Fibroblast of gingiva (primary cell): ENCODE measurements at regions not wholly inside any gene's neighbourhood (a gene's known extent, or its start where the extent isn't known, plus 50 kb on each side); places are given as distances from the start of the nearest gene placed in this dataset.

Experiments used
- DNase-seq: peaks from one replicate; pipeline ENCODE4 v3.0.0-alpha.2; 2011; ENCODE audit warnings: low read depth

DNA sequence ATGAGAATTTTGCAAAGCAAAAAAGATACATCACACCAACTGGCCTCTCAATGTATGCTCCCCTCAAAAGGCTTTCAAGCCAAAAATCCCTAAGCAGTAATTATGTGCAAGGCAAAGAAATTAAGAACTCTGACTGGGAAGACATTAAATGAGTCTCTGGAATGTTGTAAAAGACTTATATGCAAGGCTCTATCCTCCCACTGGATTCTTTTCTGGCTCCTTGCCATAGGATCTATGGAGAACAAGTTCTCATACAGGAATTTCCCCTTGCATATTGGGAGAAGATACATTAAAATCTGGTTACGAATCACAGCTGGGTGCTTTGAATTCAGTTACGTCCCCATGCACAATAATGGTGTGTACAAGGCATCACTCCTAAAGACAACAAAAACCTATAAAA lies 73.4 kb upstream of the ATL2 start:
- DNase-seq, result no peak

DNA sequence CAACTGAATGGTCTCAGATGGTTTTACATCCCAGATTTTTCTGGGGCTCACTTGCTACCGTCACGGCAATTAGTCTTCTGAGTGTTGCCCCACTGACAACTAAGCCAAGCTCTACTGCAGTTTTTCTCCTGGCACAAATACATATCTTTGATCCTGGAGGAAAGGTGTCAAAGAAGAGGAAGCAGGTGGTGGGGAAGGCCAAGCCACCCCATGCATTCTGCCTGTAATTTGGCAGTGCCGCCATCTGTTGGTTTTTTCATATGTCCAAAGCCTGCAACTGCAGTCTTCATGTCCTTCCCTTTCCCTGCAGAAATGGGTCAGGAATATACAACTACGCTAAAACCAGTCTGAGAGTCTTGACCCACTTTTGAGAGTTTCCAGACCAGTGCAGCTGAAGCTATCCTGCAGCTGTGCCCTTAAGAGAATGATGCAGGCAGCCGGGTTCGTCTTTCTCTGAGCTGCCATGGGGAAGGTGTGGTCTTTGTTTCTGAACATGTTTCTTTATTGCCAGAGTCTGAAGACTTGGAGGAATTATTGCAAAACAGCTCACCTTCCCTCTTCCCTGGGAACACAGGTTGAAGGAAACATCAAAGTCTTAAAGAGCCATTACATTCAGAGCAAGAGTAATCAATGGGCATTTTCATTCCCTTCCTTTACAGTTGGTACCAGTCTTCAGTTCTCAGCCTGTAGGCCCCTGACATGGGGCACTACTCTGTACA lies 71.8 kb upstream of the ATL2 start:
- no peak for DNase-seq

DNA sequence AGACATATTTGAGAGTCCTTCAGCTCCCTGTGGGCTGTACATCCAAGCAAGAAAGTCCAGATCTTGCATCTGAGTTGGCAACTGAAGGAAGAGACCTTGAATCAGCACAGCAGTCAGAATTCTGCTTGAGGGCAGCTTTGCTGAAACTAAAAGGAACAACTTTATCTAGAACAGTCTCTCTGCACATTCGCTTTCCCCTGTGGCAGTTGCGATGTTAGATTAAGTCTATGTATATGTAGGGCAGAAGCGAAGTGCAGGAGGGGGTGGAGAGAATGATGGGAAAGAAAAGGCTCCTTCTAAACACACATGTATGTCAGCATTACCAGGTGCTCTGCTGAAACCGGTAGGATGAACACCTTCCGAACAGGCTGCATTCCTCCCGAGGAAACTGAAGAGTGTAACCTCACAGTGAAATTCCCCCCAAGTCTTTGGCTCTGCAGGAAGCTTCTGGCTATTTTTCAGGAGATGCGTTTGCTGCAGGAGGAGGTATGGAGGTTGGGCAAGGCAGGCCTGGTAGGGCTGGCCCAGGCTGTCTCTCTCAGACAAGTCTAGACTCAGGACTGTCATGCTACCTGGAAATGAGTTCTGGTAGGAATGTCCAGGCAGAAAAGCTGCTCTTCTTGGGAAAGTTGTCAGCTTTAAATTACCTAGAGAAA lies 70.0 kb upstream of the ATL2 start:
- no peak for DNase-seq

DNA sequence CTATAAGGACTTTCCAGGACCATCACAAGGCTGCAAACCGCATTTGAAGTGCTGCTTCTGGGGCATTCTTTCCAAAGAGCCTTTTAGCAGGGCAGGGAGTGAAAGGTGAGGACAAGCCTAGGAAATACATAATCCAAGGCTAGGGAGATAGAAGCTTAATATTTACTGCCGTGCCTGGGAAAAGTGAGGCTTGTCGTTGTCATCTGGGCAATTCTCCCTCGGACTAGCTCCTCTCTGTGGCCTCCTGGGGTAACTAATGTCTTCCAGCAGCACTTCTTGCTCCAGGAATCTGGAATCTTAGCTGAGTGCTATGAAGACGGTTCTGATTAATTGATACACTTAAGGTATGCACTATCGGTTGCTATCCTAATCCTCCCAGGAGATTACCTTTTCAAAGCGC lies 69.3 kb upstream of the ATL2 start:
- no peak for DNase-seq

DNA sequence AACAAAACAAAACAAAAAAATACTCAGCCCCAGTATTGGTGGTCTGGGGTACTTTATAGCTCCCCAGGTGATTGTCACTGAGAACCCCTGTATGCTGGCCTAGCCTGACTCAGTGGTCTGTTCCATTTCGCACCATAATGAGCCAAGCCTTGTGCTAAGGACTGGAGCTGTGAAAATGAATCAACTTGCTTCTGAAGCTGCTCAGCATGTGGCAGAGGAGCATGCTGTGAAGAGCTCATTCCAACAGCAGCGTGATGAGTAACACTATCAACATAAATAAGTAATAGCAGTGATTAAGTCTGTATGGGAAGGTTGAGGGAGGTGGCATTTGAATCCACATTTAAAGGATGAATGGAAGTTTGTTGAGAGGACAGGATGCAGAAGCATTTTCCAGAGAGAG lies 67.2 kb upstream of the ATL2 start:
- DNase-seq, result no peak

DNA sequence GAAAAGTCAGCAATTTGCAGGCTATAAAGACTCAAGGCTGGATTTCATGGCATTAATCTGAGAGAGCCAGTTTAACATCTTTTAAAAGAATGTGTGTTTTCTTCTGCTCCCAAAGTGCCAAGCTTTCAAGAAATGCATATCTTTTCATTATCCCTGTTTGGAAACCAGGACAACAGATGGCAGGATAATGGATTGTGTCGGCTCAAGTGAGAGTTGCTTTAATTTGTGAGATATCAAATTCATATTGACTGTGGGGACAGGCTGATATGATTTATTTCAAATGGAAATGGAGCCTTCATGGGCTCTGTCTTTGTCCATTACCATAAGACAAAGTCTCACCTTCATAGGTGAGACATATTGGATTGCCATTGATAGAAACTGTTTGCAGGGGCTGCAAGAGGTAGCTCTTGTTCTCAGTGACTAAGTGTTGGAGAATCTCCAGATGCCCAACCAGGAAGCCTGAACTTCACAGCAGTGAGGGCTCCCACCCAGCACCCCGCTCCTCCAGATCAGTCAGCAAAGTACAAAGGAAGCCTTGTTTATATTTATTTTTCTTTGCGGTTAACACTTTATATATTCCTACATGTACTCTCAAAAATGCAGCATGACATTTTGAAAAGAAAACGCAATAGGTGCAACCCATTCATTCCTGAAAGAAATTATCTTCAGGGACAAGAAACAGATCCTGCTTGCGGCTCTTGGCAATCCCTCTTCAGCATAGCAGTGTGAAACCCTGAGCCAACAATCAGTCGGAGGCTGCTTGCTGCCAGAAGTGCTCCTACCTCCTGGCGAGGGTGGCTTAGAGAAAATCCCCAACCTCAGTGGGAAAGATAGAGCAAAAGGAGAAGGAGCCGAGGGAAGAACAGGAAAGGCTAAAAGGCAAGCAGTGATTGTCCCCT lies 65.8 kb upstream of the ATL2 start:
- no peak for DNase-seq

DNA sequence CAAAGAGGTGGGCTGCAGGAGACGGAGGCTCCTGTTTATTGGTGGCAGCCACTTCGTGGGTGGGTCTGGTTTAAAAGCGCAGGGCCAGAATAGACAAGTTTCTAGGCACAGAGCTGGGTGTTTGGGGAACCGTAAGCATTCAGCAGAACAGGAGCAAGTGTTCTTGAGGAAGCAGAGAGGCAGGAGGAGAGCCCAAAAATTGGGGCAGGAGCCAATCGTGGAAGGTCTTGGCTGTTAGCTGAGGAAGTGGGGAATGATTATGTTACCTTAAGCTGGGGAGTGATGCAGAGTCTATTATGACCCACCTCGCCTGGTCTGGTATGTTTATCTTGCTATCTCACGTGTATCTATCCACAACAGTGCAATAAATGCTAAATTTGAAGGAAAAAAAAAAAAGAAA lies 64.3 kb upstream of the ATL2 start:
- DNase-seq, result no peak

DNA sequence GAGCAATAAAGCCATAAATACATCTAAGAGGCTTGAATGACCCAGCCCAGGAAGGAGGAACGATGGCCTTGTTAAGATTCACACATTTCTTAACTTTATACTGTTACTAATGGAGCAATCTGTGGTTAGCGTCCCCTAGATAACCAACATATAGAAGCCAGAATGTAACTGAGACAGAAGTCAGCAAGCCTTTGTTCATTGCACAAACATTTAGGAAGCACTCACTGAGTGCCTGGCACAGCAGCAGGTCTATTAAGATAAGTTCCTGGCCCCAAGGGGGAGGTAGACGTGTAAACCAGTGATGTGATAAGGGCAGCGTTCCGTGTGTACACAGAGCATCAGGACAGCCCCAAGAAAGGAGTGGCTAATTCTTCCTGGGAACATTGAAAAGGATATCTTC lies 63.6 kb upstream of the ATL2 start:
- DNase-seq, result no peak

DNA sequence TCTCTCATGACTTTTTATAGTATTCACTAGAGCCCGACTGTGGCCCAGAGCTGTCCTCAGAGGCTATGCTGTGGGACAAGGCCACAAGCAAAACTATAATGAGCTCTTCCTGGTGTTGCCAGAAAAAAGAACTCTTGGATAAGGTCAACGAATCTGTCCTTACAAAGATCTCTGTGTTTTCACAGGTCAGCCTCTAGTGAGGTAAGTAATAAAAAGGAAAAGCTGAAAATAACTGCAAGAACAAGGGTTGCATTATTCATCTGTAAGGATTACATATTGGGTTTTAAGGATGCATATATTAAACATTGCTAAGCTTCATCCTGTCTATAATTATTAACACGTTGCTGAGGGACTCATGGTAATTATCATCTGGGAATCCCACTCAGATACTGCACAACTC lies 62.8 kb upstream of the ATL2 start:
- DNase-seq, result no peak

DNA sequence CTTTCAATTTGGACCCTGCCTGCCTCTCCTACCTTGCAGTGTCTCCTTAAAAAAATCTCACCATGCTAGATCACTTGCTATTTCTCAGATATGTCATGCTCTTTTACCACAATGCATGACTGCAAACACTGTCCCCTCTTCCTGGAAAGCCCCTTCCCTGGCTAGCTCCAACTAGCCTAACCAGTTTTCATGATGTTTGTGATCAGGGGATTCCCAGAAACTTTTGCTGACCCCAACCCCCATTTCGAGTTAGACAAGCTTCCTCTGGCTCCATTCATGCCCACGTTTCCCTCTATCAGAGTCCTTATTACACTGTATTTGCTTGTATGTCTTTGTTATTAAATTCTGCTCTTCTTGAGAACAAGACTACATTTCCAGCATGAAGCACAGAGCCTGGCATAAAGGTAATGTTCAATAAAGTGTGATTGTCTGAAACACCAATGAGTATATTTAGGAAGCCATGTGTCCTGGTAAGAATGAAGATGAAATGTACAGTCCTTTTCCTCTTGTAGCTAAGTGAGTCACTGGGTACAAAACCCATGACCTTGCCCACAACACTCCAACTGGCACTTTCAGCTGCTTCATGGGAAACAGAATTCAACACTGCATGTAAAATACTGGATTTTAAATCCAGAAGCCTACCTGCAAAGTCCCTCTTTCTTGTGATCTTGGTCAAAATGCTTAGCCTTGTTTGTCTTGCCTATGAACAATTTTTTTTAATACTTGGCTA lies 62.0 kb upstream of the ATL2 start:
- DNase-seq, result no peak

DNA sequence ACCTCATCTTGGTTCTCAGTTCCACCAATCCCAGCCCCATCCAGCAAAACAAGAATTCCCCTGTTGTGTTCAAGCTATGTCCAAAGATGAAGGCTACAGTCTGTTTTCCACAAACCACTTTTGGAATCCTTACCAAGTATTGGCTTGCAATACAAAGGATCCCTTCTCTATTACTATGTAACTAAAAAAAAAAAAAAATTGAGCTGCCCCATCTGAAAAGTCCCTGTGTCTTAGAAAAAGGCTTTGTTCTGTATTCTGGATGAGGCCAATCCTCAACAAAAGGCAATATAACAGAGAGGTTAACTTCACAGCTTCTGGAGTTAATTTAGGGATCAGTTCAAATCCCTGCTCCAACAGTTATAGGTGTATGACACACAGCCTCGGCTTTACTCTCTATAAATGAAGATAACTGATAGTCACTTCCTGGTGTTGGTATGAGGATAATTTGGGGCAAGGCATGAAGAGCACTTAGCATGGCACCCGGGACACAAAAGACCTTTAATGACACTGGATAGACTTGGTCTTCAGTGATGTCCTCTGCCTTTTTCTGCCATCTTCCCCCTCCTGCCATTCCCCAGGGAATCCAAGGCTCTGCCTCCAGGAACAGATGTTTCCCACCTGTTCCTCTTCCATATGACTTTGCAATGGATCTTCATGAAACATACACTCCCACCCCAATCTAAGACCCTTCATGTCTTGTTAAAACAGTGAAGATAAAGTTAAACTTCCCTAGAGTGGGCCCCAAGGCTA lies 61.2 kb upstream of the ATL2 start:
- DNase-seq, result no peak

DNA sequence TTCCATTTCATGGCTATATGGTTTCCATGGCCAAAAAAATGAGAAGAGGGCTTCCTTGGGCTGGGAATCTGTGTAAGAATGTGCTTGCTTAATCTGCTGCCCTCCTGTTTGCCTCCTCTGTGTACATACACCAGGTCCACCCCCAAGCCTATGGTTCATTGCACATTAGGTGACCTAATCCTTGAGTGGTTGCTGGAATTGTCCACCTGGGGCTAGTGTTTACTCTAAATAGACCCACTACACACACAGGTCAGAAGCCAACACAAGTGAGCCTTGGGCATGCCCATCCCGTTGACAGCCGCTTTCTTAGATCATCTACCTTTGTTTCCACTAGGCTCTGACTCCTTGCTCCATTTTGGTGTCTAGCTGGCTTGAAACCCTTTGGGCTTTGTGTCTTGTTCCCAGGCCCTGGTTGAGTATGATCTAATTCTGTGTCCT lies 59.2 kb upstream of the ATL2 start:
- DNase-seq, result no peak

DNA sequence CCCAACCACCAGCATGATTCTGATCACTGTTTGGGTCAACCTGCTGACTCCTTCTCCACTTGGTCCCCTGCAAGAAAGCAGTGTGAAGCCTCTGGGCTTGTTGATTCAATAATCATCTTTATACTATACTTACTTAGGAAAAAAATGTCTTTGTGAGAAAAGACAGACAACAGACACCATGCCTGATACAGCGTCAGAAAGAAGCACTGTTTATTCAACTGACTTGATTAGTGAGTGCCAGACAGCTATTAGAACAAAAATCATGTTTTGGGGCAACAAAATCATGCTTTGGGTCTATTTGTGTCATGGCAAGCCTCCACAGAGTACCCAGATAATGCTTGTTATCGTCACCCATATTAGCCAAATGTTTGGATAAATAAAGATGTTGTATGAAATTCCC lies 58.7 kb upstream of the ATL2 start:
- no peak for DNase-seq

DNA sequence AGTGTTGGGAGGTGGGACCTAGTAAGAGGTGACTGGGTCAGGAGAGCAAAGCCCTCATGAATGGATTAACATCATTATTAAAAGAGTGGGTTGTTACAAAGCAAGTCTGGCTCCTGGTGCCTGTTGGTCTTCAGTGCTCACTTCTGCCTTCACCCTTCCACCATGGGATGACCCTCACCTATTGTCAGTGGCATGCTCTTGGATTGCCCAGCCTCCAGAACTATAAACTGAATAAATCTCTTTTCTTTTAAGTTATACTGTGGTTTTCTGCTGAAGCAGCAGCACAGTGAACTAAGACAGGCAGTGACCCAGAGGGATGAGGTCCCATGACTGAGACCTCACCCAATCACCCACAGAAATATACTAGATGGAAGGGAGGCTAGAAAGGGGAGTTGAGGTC lies 57.5 kb upstream of the ATL2 start:
- no peak for DNase-seq

DNA sequence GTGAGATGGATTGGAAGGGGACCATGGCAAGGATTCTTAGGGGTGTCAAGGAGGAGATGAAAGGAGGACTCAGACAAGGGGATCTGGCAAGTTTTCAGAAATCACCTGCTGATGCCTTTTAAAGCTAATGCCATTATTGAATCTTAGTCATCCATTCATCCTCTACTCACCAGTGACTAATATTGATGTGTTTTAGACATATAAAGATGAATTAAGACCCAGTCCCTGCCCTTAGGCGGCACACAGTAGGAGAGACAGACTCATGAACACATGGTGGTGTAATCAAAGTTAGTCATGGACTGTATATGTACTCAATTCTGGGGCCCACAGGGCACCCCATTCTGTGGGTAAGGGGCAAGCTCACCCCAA lies 56.5 kb upstream of the ATL2 start:
- DNase-seq, result no peak

DNA sequence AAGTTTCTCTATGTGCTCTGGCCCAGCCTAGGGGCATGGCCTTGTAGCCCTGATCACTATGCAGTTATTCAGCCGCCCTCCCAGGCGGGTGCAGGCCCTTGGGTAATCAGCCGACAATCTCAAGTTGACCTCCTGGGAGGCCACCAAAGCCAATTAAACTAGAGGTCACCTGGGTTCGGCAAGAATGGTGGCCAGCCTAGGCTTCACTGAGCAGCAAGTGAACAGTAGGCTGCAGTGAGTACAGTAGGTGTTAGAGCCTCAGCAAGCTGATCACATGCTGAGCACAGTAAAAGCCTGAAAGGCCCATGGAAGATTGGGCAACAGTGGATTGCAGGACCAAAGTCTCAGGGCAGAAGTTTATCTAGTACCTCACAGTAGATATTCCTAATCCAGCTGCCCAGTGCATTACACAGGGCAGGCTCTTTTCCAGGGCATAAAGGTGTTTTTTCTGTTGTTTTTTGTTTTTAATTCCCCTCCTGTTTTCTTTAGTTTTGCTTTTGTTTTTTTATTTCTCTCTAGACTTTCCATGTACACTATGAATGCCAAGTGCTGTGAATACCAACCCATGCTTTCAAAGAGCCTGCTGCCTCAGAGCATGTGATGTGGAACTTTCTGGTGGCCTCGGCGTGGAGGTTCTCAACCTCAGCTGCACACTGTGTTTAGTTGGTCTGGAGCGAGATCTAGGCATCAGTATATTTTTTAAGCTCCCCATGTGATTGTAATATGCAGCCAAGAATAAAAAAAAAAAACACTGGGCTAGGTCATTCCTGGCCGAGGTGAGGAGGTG lies 55.9 kb upstream of the ATL2 start:
- no peak for DNase-seq

DNA sequence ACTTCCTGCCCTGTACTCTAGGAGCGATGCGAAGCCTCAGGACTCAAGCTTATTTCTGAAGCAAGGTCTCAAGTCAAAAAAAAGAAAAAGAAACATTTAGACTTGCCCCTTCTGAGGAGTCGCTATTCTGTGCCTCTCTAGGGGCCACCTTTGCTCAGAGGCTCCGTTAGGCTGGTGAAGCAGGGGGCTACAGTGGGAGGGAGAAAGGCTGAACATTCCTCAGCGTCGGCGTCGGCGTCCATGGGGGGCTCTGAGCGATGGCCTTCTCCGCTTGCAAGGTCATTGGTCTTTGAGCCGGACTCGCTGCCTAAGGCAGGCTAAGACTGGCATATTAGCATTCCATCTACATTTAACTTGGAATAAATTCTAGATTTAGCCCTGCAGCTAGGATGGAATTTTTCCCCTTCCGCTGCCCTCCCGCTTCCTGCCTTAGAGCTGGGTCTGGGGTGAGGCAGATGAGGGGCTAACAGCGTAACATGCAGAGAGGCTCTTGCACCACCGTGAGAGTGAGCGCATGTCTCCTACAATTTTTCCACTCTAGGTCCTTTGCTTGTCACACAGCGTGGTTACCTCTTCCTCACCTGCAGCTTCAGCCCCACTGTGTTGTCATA lies 53.6 kb upstream of the ATL2 start:
- DNase-seq, result no peak

DNA sequence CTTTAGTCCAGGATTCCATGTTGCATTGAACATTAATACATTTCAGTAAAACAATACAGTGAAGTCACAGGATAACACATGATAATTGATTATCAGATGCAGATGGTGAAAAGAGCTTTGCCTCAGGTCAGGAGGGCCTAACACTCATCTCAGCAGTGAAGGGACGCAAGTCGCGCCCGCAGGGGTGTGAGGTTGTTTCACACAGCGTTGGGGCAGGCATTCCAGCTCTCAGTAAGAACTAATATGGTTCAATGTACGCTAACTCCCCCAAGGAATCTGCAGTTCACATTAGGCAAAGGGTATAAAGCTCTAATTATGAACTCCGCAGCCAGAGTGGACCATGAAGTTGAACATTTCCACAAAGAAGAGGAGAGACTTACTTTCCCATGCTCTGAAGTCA lies 53.1 kb upstream of the ATL2 start:
- DNase-seq, result no peak

DNA sequence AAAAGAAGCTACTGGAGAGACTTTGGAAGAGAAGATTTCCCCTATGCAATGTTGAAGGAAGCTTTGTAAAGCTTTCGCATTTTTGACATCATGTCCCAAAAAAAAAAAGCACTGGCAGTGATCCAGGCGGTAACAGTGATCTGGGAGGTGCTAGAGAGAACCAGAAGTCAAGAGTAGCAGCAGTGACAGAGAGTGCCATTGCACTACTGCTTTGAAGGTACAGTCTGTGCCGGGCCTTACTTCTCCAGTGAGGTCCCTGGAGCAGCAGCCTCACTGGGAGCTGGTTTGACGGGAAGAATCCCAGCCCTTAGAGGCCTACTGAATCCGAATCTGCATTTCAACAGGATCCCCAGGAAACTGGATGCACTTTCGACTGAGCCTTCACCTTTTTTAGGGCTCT lies 50.9 kb upstream of the ATL2 start:
- DNase-seq, result no peak

DNA sequence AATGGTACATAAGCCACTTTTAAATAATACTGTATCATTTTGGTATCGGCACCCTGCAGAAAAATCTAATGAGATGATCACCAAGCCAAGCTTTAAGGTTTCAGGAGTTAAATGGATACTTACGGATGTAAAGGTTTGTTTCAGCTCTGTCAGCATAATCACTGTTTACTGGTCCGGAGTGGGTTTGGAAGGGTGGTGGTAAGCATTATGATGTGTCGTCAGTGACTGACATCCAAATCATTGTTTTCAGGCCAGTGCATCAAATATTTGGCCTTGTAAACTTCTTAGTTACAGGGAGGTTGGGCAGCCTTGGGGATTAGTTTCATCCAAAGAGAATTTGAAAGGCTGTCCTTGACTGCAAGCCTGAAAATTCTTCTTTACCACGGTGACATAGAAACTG lies 50.0 kb upstream of the ATL2 start:
- no peak for DNase-seq
